Activated naive CD4-positive, alpha-beta T cell treated with anti-CD3 and anti-CD28 coated beads for 36 hours (primary cell): ENCODE measurements at regions not wholly inside any gene's neighbourhood (a gene's known extent, or its start where the extent isn't known, plus 50 kb on each side); places are given as distances from the start of the nearest gene placed in this dataset.

ENCODE experiments used
- CTCF ChIA-PET: fragments of 350-600 bp; sonication (Branson Sonifier 250); formaldehyde crosslinking; loops from one replicate; lab custom pipeline; 2021; ENCODE audit warnings: antibody characterized with exemption; lab: Charles Lee
- DNase-seq: peaks from one replicate; pipeline ENCODE4 v3.0.0-alpha.2; 2020
- H3K27ac Mint-ChIP-seq: one replicate; pipeline ENCODE4 v1.8.0; 2021; ENCODE audit warnings: mild to moderate bottlenecking, mixed read lengths
- H3K27me3 Mint-ChIP-seq: one replicate; pipeline ENCODE4 v1.8.0; 2021; ENCODE audit warnings: low read depth, mixed read lengths
- H3K36me3 Mint-ChIP-seq: one replicate; pipeline ENCODE4 v1.8.0; 2021; ENCODE audit warnings: low read depth, mixed read lengths
- H3K4me1 Mint-ChIP-seq: one replicate; pipeline ENCODE4 v1.8.0; 2021; ENCODE audit warnings: low read depth, mixed read lengths
- H3K4me3 Mint-ChIP-seq: one replicate; pipeline ENCODE4 v1.8.0; 2021; ENCODE audit warnings: mild to moderate bottlenecking, moderate library complexity, mixed read lengths
- H3K9me3 Mint-ChIP-seq: one replicate; pipeline ENCODE4 v1.8.0; 2021; ENCODE audit warnings: mixed read lengths
- intact Hi-C: fragments of 100-400 bp; cut with micrococcal nuclease; formaldehyde crosslinking; loops from one replicate; pipeline ENCODE4 v1.15.1; 2023

DNA sequence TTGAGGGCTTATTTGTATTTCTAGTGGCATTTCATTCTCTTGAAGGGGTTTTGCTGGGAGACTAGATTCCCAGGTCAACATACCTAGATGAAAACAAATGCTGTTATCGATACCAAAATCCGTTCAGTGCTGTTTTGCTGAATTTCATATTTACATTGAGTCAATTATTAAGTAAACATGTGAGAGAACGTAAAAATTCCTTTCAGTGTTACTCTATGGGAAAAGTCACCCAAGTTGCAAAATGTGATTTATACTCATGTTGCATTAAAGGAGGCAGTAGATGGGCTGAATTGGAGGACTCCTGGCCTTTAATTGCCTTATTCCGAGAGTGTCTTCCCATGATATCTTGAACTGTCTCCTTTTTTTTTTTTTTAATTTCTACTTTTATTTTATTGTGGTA is 1011.3 kb upstream of the NR2F2 start:
- no peak for DNase-seq
- no peaks in the 10 kb centered on the region for H3K4me1 Mint-ChIP-seq
- intact Hi-C loops, result no loop called here
- no peak overlapping the region for H3K4me3 Mint-ChIP-seq
- CTCF ChIA-PET, result interaction anchor here (0.8 kb wide), 1 partner anchor 29 kb away, joined by 3 read pairs; no protein-coding TSS in a partner anchor
- no peaks in the 10 kb centered on the region for H3K9me3 Mint-ChIP-seq
- H3K27me3 Mint-ChIP-seq, result peaks cover 27% of the 10 kb centered on the region
- H3K27ac Mint-ChIP-seq, result no peak overlapping the region
- H3K36me3 Mint-ChIP-seq, result no peaks in the 10 kb centered on the region

DNA sequence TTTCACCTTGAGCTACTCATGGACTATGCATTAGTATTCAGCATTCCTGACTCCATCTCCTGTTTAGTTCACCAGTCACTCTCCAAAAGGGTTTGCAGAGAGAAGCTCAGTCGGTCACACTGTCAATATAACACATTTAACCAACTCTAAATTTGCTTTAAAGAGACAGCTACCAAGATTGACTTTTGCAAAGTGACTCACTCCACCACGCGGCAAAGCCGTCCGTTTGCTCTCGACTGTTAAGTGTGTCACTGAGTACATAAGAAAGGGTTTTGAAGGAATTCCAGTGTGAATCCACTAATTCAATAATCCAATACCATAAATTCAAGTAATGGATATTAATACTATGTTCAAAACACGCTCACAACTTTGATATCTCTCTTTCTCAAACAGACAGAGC is 1006.7 kb upstream of the NR2F2 start:
- no peaks in the 10 kb centered on the region for H3K9me3 Mint-ChIP-seq
- intact Hi-C loops, result loop anchor here (5.0 kb wide), 1 partner anchor 51 kb away; no protein-coding TSS in a partner anchor
- peaks cover 43% of the 10 kb centered on the region for H3K27me3 Mint-ChIP-seq
- CTCF ChIA-PET, result no interaction called here
- H3K36me3 Mint-ChIP-seq, result no peaks in the 10 kb centered on the region
- H3K27ac Mint-ChIP-seq, result no peak overlapping the region
- H3K4me3 Mint-ChIP-seq, result no peak overlapping the region
- DNase-seq, result no peak
- peaks cover 5% of the 10 kb centered on the region for H3K4me1 Mint-ChIP-seq

GRCh38 chr15:95324656-95325055 is 1005.8 kb upstream of the NR2F2 start:
- Mint-ChIP-seq H3K4me1 (peaks cover 5% of the 10 kb centered on the region), H3K27me3 (peaks cover 48% of the 10 kb centered on the region), H3K9me3 (no peaks in the 10 kb centered on the region), H3K27ac (no peak overlapping the region), H3K4me3 (no peak overlapping the region), H3K36me3 (no peaks in the 10 kb centered on the region)
- CTCF ChIA-PET, result no interaction called here
- no peak for DNase-seq
- intact Hi-C loops, result loop anchor here (5.0 kb wide), 1 partner anchor 52 kb away; no protein-coding TSS in a partner anchor

- Mint-ChIP-seq H3K36me3 (no peaks in the 10 kb centered on the region), H3K27ac (no peak overlapping the region), H3K4me3 (peak overlapping the region; percentile 21), H3K4me1 (peaks cover 5% of the 10 kb centered on the region), H3K9me3 (no peaks in the 10 kb centered on the region), H3K27me3 (peaks cover 42% of the 10 kb centered on the region)
- intact Hi-C loops, result no loop called here
- CTCF ChIA-PET, result no interaction called here
- DNase-seq, result no peak
These were observed 1004.6 kb upstream of the NR2F2 start for GRCh38 chr15:95325763-95326404.

GRCh38 chr15:95326431-95327182 is 1003.9 kb upstream of the NR2F2 start:
- Mint-ChIP-seq H3K36me3 (no peaks in the 10 kb centered on the region), H3K4me1 (peaks cover 5% of the 10 kb centered on the region), H3K27ac (no peak overlapping the region), H3K4me3 (peak overlapping the region; percentile 21), H3K27me3 (peaks cover 37% of the 10 kb centered on the region), H3K9me3 (no peaks in the 10 kb centered on the region)
- intact Hi-C loops, result no loop called here
- DNase-seq, result no peak
- CTCF ChIA-PET, result no interaction called here

- Mint-ChIP-seq H3K9me3 (no peaks in the 10 kb centered on the region), H3K27ac (no peak overlapping the region), H3K4me1 (peaks cover 5% of the 10 kb centered on the region), H3K4me3 (no peak overlapping the region), H3K27me3 (peaks cover 37% of the 10 kb centered on the region), H3K36me3 (no peaks in the 10 kb centered on the region)
- CTCF ChIA-PET, result no interaction called here
- intact Hi-C loops, result no loop called here
- DNase-seq, result no peak
These were observed 1003.3 kb upstream of the NR2F2 start for GRCh38 chr15:95327183-95327525.

GRCh38 chr15:95327661-95328060 is 1002.8 kb upstream of the NR2F2 start:
- Mint-ChIP-seq H3K4me3 (no peak overlapping the region), H3K27me3 (peaks cover 41% of the 10 kb centered on the region), H3K4me1 (peaks cover 5% of the 10 kb centered on the region), H3K36me3 (no peaks in the 10 kb centered on the region), H3K27ac (no peak overlapping the region), H3K9me3 (no peaks in the 10 kb centered on the region)
- intact Hi-C loops, result no loop called here
- DNase-seq, result no peak
- CTCF ChIA-PET, result no interaction called here

DNA sequence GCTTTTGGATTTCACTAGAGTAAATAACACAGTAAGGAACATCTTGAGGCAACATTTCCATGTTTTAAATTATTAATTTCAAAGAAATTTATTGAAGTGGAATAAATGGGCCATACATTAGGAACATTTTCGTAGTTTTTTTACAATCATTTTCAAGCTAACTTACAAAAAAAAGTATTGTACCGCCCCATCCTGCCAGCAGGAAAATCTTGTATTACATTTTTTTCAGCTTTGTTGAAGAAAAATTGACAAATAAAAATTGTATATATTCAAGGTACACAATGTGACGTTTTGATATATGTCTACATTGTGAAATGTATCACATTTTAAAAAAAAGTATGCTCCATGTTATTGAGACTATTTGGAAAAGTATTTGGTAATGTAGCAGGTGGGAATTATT is 1001.9 kb upstream of the NR2F2 start:
- Mint-ChIP-seq H3K27me3 (peaks cover 43% of the 10 kb centered on the region), H3K9me3 (no peaks in the 10 kb centered on the region), H3K36me3 (no peaks in the 10 kb centered on the region), H3K4me1 (peaks cover 5% of the 10 kb centered on the region), H3K4me3 (no peak overlapping the region), H3K27ac (no peak overlapping the region)
- intact Hi-C loops, result no loop called here
- no peak for DNase-seq
- CTCF ChIA-PET, result no interaction called here

- Mint-ChIP-seq H3K4me3 (no peak overlapping the region), H3K36me3 (no peaks in the 10 kb centered on the region), H3K27ac (no peak overlapping the region), H3K4me1 (peaks cover 5% of the 10 kb centered on the region), H3K27me3 (peaks cover 37% of the 10 kb centered on the region), H3K9me3 (no peaks in the 10 kb centered on the region)
- intact Hi-C loops, result no loop called here
- CTCF ChIA-PET, result no interaction called here
- DNase-seq, result no peak
These were observed 1001.1 kb upstream of the NR2F2 start for GRCh38 chr15:95329362-95329761.

DNA sequence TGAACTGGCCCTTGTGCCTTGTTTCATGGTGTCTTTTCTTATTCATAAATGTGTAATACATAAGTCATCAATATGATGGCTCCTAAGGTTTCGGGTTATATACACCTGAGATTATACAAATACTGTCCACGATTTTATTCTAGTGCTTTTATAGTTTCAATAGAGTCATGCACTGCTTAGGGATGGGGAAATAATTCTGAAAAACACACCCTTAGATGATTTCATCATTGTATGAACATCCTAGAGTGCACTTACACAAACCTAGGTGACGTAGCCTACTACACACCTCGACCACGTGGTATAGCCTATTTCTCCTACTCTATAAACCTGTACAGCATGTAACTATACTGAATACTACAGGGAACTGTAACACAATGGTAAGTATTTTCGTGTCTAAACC is 988.8 kb upstream of the NR2F2 start:
- no peaks in the 10 kb centered on the region for H3K4me1 Mint-ChIP-seq
- H3K36me3 Mint-ChIP-seq, result no peaks in the 10 kb centered on the region
- no peak overlapping the region for H3K4me3 Mint-ChIP-seq
- peaks cover 6% of the 10 kb centered on the region for H3K27me3 Mint-ChIP-seq
- no peak overlapping the region for H3K27ac Mint-ChIP-seq
- no peaks in the 10 kb centered on the region for H3K9me3 Mint-ChIP-seq
- intact Hi-C loops, result no loop called here
- CTCF ChIA-PET, result no interaction called here
- no peak for DNase-seq

GRCh38 chr15:95345867-95346266 is 984.6 kb upstream of the NR2F2 start:
- Mint-ChIP-seq H3K36me3 (no peaks in the 10 kb centered on the region), H3K4me3 (no peak overlapping the region), H3K9me3 (no peaks in the 10 kb centered on the region), H3K27ac (no peak overlapping the region), H3K27me3 (peaks cover 4% of the 10 kb centered on the region), H3K4me1 (no peaks in the 10 kb centered on the region)
- CTCF ChIA-PET, result no interaction called here
- DNase-seq, result no peak
- intact Hi-C loops, result no loop called here

GRCh38 chr15:95346721-95347475 is 983.6 kb upstream of the NR2F2 start:
- CTCF ChIA-PET, result no interaction called here
- no peak overlapping the region for H3K27ac Mint-ChIP-seq
- DNase-seq, result no peak
- peaks cover 3% of the 10 kb centered on the region for H3K27me3 Mint-ChIP-seq
- H3K9me3 Mint-ChIP-seq, result no peaks in the 10 kb centered on the region
- intact Hi-C loops, result no loop called here
- no peaks in the 10 kb centered on the region for H3K4me1 Mint-ChIP-seq
- no peaks in the 10 kb centered on the region for H3K36me3 Mint-ChIP-seq
- H3K4me3 Mint-ChIP-seq, result no peak overlapping the region
